IgD-negative memory B cell (primary cell): ENCODE measurements at regions not wholly inside any gene's neighbourhood (a gene's known extent, or its start where the extent isn't known, plus 50 kb on each side); places are given as distances from the start of the nearest gene placed in this dataset.

ENCODE experiments used
- H3K27ac Mint-ChIP-seq, 3 donors: one replicate each; pipeline ENCODE4 v1.8.0; 2020 to 2022; ENCODE audit warnings: mild to moderate bottlenecking in 3 of 3, mixed read lengths in 3 of 3, moderate library complexity in 1 of 3
- H3K27me3 Mint-ChIP-seq: one replicate; pipeline ENCODE4 v1.8.0; 2021; ENCODE audit warnings: mixed read lengths
- H3K36me3 Mint-ChIP-seq: one replicate; pipeline ENCODE4 v1.8.0; 2020; ENCODE audit warnings: mild to moderate bottlenecking, mixed read lengths
- H3K4me1 Mint-ChIP-seq, 3 donors: one replicate each; pipeline ENCODE4 v1.8.0; 2020 to 2022; ENCODE audit warnings: mixed read lengths in 3 of 3, mild to moderate bottlenecking in 1 of 3
- H3K4me3 Mint-ChIP-seq, 4 donors: one replicate each; pipeline ENCODE4 v1.8.0; 2020 to 2022; ENCODE audit warnings: mild to moderate bottlenecking in 4 of 4, mixed read lengths in 4 of 4, moderate library complexity in 3 of 4
- H3K9me3 Mint-ChIP-seq, 3 donors: one replicate each; pipeline ENCODE4 v1.8.0; 2020 to 2021; ENCODE audit warnings: mixed read lengths in 3 of 3, mild to moderate bottlenecking in 1 of 3

DNA sequence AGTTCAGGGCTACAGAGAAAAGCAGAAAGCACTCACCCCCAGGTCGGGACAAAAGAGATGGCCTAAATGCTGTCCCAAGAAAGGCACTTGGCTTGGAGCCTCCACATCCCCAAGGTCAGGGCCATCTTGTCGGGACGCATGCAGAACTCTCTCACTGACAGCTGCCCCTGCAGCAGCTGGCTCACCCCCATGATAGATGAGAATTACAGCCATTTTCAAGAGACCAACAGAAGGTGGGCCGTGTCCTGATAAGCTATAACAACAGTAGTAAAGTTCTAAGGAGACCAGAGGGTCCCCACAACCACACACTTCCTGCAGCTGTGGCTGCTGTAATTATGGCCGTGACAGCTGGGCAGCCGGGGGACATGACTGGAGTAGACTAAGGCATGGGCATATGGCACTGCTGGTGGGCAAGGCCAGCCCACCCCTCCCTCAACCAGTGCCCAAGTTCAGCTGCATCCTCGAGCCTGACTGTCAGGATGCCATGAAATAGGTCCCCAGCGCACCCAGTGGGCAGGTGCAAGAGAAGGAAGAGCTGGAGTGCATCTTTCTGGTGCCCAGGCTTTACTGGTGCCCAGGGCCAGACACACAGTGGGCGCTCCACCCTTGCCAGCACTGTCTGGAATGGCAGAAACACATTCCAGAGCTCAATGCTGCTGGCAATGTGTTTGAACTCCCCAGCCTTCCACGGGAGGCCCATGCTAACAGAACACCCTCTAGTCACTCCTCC lies 436.7 kb upstream of the ZNF507 start:
- Mint-ChIP-seq H3K36me3 (no peaks in the 10 kb centered on the region), H3K27me3 (no peaks in the 10 kb centered on the region), H3K27ac (no peak overlapping the region), H3K4me1 (peaks cover 0 to 4% (median 0%) of the 10 kb centered on the region in 3 donors), H3K9me3 (peaks cover 0 to 6% (median 2%) of the 10 kb centered on the region in 3 donors), H3K4me3 (no peak overlapping the region)

DNA sequence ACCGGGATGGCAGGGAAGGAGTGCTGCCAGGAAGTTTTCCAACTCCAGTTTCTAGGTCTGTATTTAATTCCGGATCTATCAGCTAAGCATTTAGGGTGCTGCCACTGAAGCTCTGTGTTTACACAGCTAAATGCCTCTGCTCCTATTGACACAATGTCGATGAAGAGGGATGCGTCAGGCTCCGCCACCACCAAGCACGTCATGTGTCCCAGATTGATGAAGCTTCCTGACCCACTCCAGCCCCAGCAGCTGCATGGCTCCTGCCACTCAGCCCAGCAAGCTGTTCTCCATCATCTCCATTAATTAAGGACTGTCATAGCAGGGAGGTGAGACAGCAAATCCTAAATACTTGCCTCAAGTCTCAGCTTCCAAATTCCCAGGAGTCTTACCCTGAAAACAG lies 435.2 kb upstream of the ZNF507 start:
- H3K27me3 Mint-ChIP-seq: no peaks in the 10 kb centered on the region
- no peak overlapping the region for H3K4me3 Mint-ChIP-seq
- peaks cover 0 to 4% (median 0%) of the 10 kb centered on the region in 3 donors for H3K4me1 Mint-ChIP-seq
- peaks cover 0 to 6% (median 2%) of the 10 kb centered on the region in 3 donors for H3K9me3 Mint-ChIP-seq
- H3K27ac Mint-ChIP-seq: no peak overlapping the region
- H3K36me3 Mint-ChIP-seq: no peaks in the 10 kb centered on the region

DNA sequence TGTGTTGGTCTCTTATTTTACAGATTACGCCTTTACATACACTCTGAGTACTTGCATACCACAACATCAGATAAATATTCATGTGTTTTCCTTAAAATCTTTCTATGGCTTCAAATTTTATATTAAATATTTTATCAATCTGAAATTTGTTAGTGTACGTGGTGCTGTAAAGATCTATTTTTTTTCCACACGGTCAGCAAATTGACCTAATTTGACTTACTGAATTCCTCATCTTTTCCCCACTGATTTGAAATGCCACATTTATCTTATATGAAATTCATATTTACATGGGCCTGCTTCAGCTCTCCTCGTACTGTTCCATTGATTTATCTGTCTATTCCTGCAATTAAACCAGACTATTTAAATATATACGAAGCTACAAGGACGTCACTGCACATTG lies 433.8 kb upstream of the ZNF507 start:
- no peaks in the 10 kb centered on the region for H3K36me3 Mint-ChIP-seq
- H3K27ac Mint-ChIP-seq: no peak overlapping the region
- H3K4me3 Mint-ChIP-seq: no peak overlapping the region
- H3K4me1 Mint-ChIP-seq: peaks cover 0 to 2% (median 0%) of the 10 kb centered on the region in 3 donors
- H3K27me3 Mint-ChIP-seq: no peaks in the 10 kb centered on the region
- H3K9me3 Mint-ChIP-seq: peaks cover 0 to 2% (median 0%) of the 10 kb centered on the region in 3 donors

DNA sequence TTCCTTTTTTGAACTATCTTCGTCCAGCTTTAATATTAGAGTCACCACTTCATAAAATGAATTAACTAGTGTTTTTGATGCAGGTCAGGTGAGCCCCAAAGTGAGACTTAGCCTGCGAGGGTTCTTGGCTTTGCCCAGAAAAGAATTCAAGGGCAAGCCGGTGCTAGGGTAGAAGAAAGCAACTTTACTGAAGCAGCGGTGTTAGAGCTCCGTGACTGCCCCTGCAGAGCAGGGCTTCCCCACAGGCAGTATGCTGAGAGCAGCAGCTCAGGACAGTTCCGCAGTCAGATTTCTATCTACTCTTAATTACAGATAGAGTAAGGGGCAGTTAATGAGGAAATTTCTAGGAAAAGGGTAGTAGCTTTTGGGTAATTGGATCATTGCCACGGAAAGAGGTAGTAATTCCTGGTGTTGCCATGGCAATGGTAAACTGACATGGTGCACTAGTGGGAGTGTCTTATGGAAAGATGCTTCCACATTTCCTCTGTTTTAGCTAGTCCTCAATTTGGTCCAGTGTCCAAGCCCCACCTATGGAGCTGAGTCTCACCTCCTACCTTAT lies 432.2 kb upstream of the ZNF507 start:
- Mint-ChIP-seq H3K27ac (no peak overlapping the region), H3K4me3 (no peak overlapping the region), H3K4me1 (peaks cover 0 to 2% (median 0%) of the 10 kb centered on the region in 3 donors), H3K36me3 (no peaks in the 10 kb centered on the region), H3K27me3 (no peaks in the 10 kb centered on the region), H3K9me3 (peaks cover 2 to 5% (median 4%) of the 10 kb centered on the region in 3 donors)

DNA sequence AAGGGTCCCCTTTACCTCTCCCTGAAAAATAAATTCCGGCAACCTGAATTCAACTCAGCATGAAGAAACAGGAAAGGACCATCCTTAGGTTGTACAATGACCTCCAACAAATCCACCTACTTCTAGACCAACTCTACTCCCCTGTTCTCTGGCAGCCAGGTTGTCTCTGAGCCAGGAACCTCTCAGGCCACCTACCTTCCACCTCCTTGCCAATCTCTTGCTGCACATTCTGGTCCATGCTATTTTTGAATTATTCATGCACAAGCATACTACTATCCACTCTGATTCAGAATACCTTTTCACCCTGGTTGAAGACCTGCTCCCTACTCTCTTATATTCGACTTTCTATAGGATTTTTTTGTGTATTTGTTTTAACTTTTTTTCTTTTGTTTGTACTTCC lies 415.0 kb upstream of the ZNF507 start:
- H3K9me3 Mint-ChIP-seq: peaks cover 2 to 15% (median 3%) of the 10 kb centered on the region in 3 donors
- no peak overlapping the region for H3K27ac Mint-ChIP-seq
- no peaks in the 10 kb centered on the region for H3K36me3 Mint-ChIP-seq
- H3K27me3 Mint-ChIP-seq: no peaks in the 10 kb centered on the region
- no peak overlapping the region for H3K4me3 Mint-ChIP-seq
- H3K4me1 Mint-ChIP-seq: peaks cover 0 to 3% (median 0%) of the 10 kb centered on the region in 3 donors

DNA sequence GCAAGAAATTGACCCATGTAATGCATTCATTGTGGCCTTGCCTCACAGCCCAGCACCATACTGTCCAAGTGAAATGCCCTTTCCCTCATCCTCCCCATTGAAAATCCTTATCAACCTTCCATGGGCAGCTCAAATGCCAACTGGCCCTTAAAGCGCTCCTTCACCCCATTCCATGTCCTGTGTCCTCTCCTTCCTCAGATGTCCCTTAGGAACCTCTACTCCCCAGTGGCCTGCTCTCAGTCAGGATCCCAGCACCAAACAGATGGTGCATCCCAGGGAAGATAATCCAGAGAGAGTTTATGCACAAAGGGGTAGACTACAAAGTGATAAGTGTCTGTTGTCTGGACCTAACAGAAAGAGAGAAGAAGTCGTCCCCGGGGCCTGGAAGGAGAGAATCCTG lies 407.4 kb upstream of the ZNF507 start:
- H3K27me3 Mint-ChIP-seq: no peaks in the 10 kb centered on the region
- no peaks in the 10 kb centered on the region for H3K4me1 Mint-ChIP-seq
- H3K36me3 Mint-ChIP-seq: peaks cover 4% of the 10 kb centered on the region
- H3K27ac Mint-ChIP-seq: no peak overlapping the region
- H3K4me3 Mint-ChIP-seq: no peak overlapping the region
- peaks cover 4 to 8% (median 4%) of the 10 kb centered on the region in 3 donors for H3K9me3 Mint-ChIP-seq

DNA sequence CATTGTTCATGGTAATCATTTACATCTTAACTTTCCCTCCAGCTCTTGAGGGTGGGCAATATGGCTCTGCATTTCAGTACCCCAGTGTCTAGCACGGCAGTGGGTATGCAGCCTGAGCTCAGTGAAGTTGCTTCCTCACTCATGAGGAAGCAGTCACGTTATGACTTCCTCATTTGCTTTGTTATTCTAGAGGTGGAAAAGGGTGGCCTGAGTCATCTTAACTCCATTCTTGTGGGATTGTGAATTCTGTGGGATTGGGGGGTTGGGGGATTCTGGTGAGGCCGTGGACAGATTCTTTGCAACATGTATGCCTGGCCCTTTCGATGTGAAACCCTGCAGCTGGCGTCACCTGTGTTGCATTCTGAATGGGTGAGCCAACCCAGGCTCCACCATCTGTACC lies 406.7 kb upstream of the ZNF507 start:
- Mint-ChIP-seq H3K27ac (no peak overlapping the region), H3K27me3 (no peaks in the 10 kb centered on the region), H3K4me1 (no peaks in the 10 kb centered on the region), H3K4me3 (no peak overlapping the region), H3K9me3 (peaks cover 4 to 8% (median 4%) of the 10 kb centered on the region in 3 donors), H3K36me3 (peaks cover 4% of the 10 kb centered on the region)

DNA sequence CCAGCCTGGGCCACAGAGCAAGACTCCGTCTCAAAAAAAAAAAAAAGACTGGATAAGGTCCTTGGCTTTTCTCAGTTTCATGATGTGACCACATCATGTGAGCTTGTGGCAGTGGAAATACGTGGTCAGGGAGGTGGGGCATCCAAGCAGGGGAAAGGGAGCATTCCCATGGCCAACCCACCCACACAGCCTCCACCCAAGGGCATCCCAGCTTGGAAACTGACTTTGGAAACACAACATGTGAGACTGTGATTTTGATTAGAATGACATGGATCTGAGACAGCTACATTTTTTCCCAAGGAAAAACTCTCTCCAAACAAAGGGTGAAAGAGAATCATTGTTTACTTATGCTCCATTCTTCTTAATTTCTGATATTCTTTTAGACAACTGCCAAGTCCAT lies 405.0 kb upstream of the ZNF507 start:
- Mint-ChIP-seq H3K36me3 (peaks cover 4% of the 10 kb centered on the region), H3K9me3 (peaks cover 4 to 8% (median 7%) of the 10 kb centered on the region in 3 donors), H3K27me3 (no peaks in the 10 kb centered on the region), H3K4me3 (no peak overlapping the region), H3K27ac (no peak overlapping the region), H3K4me1 (peaks cover 0 to 1% (median 0%) of the 10 kb centered on the region in 3 donors)

DNA sequence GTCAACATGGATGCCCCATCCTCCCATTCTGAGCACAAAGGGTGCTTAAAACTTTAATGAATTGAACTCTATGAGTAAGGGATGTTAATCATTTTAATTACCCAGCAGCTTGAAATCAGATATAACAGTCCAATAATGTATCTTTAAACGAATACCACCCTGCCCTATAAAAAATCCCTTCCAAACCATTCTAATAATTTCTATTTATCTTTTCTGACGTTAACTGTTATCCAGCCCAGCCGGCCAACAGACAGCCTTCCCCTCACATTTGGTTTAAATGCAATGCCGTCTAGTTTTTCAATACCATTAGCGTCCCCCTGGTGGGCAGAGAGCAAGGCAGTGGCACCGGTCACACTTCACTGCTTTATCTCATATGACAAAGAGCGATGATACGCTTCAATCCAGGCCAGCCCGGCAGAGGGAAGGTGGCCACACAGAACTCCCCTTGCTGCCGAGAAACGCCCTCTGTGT lies 402.2 kb upstream of the ZNF507 start:
- Mint-ChIP-seq H3K27me3 (no peaks in the 10 kb centered on the region), H3K9me3 (peaks cover 4% of the 10 kb centered on the region in 3 donors), H3K27ac (no peak overlapping the region), H3K4me1 (peaks cover 0 to 1% (median 0%) of the 10 kb centered on the region in 3 donors), H3K36me3 (peaks cover 4% of the 10 kb centered on the region), H3K4me3 (no peak overlapping the region)

DNA sequence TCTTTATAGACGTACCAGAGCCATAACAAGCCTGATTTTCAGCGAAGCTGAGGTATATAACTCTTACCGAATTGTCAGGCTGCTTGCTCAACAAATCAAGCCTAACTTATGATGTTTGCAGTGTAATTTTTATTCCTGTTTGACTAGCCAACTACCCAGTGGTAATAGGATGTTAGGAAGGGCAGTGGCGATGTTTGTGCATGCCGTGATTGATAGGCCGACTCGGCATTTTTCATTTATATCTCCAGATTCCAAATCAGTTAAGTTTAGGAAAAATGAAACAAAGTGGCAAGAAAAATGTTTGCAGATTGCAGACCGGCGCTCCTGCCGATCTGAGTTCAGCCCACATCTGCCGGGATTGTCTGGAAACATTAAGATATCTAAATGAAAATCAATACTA lies 401.6 kb upstream of the ZNF507 start:
- Mint-ChIP-seq H3K27me3 (no peaks in the 10 kb centered on the region), H3K27ac (no peak overlapping the region), H3K9me3 (peaks cover 2 to 4% (median 4%) of the 10 kb centered on the region in 3 donors), H3K4me3 (no peak overlapping the region), H3K4me1 (peaks cover 0 to 1% (median 0%) of the 10 kb centered on the region in 3 donors), H3K36me3 (peaks cover 4% of the 10 kb centered on the region)

DNA sequence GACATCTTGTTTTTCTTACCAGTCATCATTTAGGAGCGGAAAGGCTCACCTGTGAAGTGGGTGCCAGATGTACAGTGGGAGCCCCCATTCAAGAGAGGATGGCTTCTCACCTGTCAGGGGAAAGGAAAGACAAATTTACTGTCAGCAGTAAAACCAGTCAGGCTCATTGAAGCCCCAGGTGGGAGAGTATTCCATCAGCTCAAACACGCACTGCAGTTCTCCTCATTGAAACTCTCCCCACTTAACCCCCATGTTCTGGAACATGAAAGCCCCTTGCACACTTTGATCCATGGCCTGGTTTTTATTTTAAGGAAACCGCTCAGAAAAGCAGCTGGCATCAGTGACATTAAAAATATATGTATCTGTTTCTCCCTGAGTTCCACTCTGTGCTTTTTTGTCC lies 401.1 kb upstream of the ZNF507 start:
- H3K9me3 Mint-ChIP-seq: peaks cover 2 to 7% (median 5%) of the 10 kb centered on the region in 3 donors

DNA sequence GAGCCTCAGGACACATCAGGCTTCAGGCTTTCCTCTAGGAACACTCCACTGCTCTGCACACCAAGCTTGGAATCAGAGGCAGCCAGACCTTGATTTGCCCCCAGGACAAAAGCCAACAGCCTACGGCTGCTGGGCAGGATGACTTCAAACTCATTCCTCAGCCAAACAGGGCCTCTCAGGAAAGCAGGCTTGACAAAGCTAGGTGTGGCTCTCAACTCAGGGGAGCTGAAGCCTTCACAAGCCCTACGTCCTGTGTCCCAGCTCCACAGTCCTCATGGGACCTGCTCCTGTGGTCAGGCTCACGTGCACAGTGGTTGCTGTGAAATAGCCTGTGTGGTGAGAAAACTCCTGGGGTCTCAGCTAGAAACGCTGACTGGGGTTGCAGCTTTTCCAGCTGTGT lies 398.9 kb upstream of the ZNF507 start:
- peaks cover 0 to 1% (median 0%) of the 10 kb centered on the region in 3 donors for H3K4me1 Mint-ChIP-seq
- H3K4me3 Mint-ChIP-seq: no peak overlapping the region
- H3K27ac Mint-ChIP-seq: no peak overlapping the region
- no peaks in the 10 kb centered on the region for H3K27me3 Mint-ChIP-seq
- peaks cover 3 to 10% (median 8%) of the 10 kb centered on the region in 3 donors for H3K9me3 Mint-ChIP-seq
- H3K36me3 Mint-ChIP-seq: no peaks in the 10 kb centered on the region

More for the DNA sequence above, 401.1 kb upstream of the ZNF507 start:
- Mint-ChIP-seq H3K4me3 (no peak overlapping the region), H3K36me3 (peaks cover 4% of the 10 kb centered on the region), H3K4me1 (peaks cover 0 to 1% (median 0%) of the 10 kb centered on the region in 3 donors), H3K27ac (no peak overlapping the region), H3K27me3 (no peaks in the 10 kb centered on the region)

DNA sequence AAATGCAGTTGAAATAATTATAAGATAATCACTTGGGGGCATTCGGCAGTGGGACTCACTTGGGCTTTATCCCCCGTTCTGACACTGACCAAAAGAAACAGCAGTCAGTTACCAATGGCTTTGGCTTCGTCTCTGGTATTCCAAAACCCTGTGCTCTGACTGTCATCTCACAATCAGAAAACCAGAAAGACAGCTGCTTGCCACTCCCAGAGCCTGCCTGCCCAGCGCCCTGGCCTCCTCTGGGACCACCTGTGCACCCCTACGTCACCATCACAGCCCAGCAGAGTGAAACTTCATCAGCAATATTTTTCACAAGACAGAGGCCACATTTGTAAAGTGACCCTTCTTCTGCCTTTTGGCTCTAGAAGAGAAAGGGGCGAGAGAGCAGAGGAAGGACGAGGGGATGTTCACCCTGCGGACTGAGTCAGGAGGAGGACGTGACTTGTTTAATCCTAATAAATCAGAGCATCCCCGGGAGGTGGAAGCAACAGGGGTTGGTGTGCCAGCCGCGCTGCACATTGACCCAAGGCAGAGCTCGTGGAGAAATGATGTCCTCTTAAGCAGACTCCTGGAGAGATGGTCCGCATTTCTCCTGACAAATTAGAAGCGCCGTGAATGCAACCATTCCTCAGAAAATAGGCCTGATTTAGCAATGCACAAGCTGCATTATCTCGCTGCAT lies 397.8 kb upstream of the ZNF507 start:
- Mint-ChIP-seq H3K9me3 (peaks cover 8 to 13% (median 13%) of the 10 kb centered on the region in 3 donors), H3K4me3 (no peak overlapping the region), H3K36me3 (no peaks in the 10 kb centered on the region), H3K4me1 (peaks cover 0 to 1% (median 0%) of the 10 kb centered on the region in 3 donors), H3K27me3 (no peaks in the 10 kb centered on the region), H3K27ac (peak overlapping the region in 1 of 3 donors; percentile 31)

DNA sequence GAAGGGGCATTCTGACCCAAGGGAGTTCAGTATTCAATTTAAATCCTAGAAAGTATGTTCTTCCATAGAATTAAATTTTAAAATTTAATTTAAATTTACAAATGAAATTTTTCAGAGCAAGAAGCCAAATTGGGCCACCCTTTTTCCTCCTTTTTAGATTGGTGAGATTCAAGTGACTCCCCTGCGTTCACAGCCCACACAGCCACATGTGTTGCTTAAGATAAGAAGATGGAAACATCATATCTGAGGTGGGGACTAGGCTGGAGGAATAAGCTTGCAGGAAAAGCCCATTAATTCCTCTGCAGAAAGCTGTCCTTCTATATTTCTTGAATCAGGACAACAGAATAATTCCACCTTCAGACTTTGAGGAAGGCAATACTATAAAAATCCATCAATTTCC lies 392.7 kb upstream of the ZNF507 start:
- H3K27ac Mint-ChIP-seq: no peak overlapping the region
- H3K4me1 Mint-ChIP-seq: no peaks in the 10 kb centered on the region
- no peaks in the 10 kb centered on the region for H3K27me3 Mint-ChIP-seq
- peaks cover 10 to 14% (median 13%) of the 10 kb centered on the region in 3 donors for H3K9me3 Mint-ChIP-seq
- H3K36me3 Mint-ChIP-seq: no peaks in the 10 kb centered on the region
- H3K4me3 Mint-ChIP-seq: no peak overlapping the region

DNA sequence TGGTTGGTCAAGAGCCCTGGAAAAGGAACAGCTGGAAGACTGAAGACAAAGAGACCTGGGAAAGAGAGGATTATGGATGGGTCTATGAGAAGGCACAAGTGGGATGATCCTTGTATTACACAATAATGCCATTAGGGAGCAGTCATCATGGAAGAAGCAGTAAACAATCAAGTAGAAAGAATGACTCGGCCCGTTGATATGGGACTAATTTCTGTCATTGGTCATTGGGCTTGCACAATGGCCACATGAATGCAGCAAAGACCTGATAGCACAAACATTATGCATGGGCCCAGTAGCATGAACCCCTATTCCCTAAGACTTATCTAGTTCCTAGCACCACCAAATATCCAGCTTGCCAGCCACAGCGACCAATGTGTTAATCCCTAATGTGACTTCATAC lies 390.3 kb upstream of the ZNF507 start:
- Mint-ChIP-seq H3K36me3 (no peaks in the 10 kb centered on the region), H3K27me3 (no peaks in the 10 kb centered on the region), H3K4me3 (no peak overlapping the region), H3K9me3 (peaks cover 9% of the 10 kb centered on the region in 3 donors), H3K27ac (no peak overlapping the region), H3K4me1 (no peaks in the 10 kb centered on the region)
